HG02642 (cell line): ENCODE measurements at regions not wholly inside any gene's neighbourhood (a gene's known extent, or its start where the extent isn't known, plus 50 kb on each side); places are given as distances from the start of the nearest gene placed in this dataset.

ENCODE experiments used
- ATAC-seq: cut with Tn5 transposase; IDR thresholded peaks from one replicate; pipeline ENCODE4 v1.9.1; 2021; ENCODE audit warnings: mild to moderate bottlenecking; ENCODE audit not compliant: unreplicated experiment, poor library complexity

GRCh38 chr4:30402276-30402675, 317.9 kb upstream of the PCDH7 start:
- ATAC-seq, result no peak

- no peak for ATAC-seq
Measured at GRCh38 chr4:30413915-30414314, 306.3 kb upstream of the PCDH7 start.

- no peak for ATAC-seq
Measured at GRCh38 chr4:30416547-30416946, 303.6 kb upstream of the PCDH7 start.

GRCh38 chr4:30427932-30428331, 292.2 kb upstream of the PCDH7 start:
- ATAC-seq, result no peak

- no peak for ATAC-seq
Measured at GRCh38 chr4:30429813-30430761, 290.1 kb upstream of the PCDH7 start.

- no peak for ATAC-seq
Measured at GRCh38 chr4:30434656-30435055, 285.5 kb upstream of the PCDH7 start.

GRCh38 chr4:30436394-30436793, 283.8 kb upstream of the PCDH7 start:
- no peak for ATAC-seq

GRCh38 chr4:30437316-30437715, 282.9 kb upstream of the PCDH7 start:
- no peak for ATAC-seq

- no peak for ATAC-seq
Measured at GRCh38 chr4:30443289-30443688, 276.9 kb upstream of the PCDH7 start.

GRCh38 chr4:30450474-30450873, 269.7 kb upstream of the PCDH7 start:
- ATAC-seq, result no peak

- no peak for ATAC-seq
Measured at GRCh38 chr4:30454504-30454903, 265.7 kb upstream of the PCDH7 start.

GRCh38 chr4:30456716-30457115, 263.5 kb upstream of the PCDH7 start:
- no peak for ATAC-seq

- no peak for ATAC-seq
Measured at GRCh38 chr4:30460818-30461217, 259.4 kb upstream of the PCDH7 start.

GRCh38 chr4:30461218-30461617, 259.0 kb upstream of the PCDH7 start:
- no peak for ATAC-seq

- no peak for ATAC-seq
Measured at GRCh38 chr4:30462445-30463090, 257.6 kb upstream of the PCDH7 start.

- no peak for ATAC-seq
Measured at GRCh38 chr4:30471861-30472260, 248.3 kb upstream of the PCDH7 start.

- ATAC-seq, result no peak
Measured at GRCh38 chr4:30473225-30473624, 246.9 kb upstream of the PCDH7 start.

GRCh38 chr4:30495251-30495650, 224.9 kb upstream of the PCDH7 start:
- ATAC-seq, result no peak

GRCh38 chr4:30495651-30496310, 224.4 kb upstream of the PCDH7 start:
- ATAC-seq, result no peak

GRCh38 chr4:30511751-30512150, 208.4 kb upstream of the PCDH7 start:
- no peak for ATAC-seq

GRCh38 chr4:30518211-30518610, 202.0 kb upstream of the PCDH7 start:
- ATAC-seq, result no peak
